ENCODE measurements at regions not wholly inside any gene's neighbourhood (a gene's known extent, or its start where the extent isn't known, plus 50 kb on each side); places are given as distances from the start of the nearest gene placed in this dataset.

- Histone ChIP-seq H3K27me3 (ENCODE audit: control insufficient read depth, insufficient read depth, low read length, poor library complexity, severe bottlenecking) (no peaks in the 10 kb centered on the region), H3K27ac (ENCODE audit: low read depth, low read length) (no peak overlapping the region), H3K4me1 (ENCODE audit: control insufficient read depth, insufficient read depth, low read length) (peaks cover 5% of the 10 kb centered on the region), H3K9ac (ENCODE audit: extremely low read depth, low read length, poor library complexity, severe bottlenecking) (no peak overlapping the region), H3K9me3 (ENCODE audit: control insufficient read depth, low read length) (no peaks in the 10 kb centered on the region), H3K36me3 (ENCODE audit: control insufficient read depth, insufficient read depth, low read length) (no peaks in the 10 kb centered on the region), H3K4me3 (ENCODE audit: low read length) (no peak overlapping the region)
- no peaks in the 10 kb centered on the region for H3K9me3 Mint-ChIP-seq
- no peak for TF ChIP-seq CTCF (conservative IDR thresholded peaks at IDR 0.05)
- H3K27me3 Mint-ChIP-seq (ENCODE audit: insufficient read depth): no peaks in the 10 kb centered on the region
- 92 to 94% methylated on average over 2 to 5 of the region's 5 CpGs for WGBS, 2 experiments (ENCODE audit: insufficient coverage in 1 of 2, insufficient read length in 1 of 2)
- no peak overlapping the region for H3K4me3 Mint-ChIP-seq
- DNase-seq: no peak
- H3K27ac Mint-ChIP-seq: no peak overlapping the region
- H3K36me3 Mint-ChIP-seq (ENCODE audit: low read depth): no peaks in the 10 kb centered on the region
- H3K4me1 Mint-ChIP-seq: peaks cover 3% of the 10 kb centered on the region
These were observed 241.0 kb downstream of the PTPRC start for GRCh38 chr1:198879711-198880306.

GRCh38 chr1:198880397-198880796 is 241.6 kb downstream of the PTPRC start:
- Mint-ChIP-seq H3K9me3 (no peaks in the 10 kb centered on the region), H3K27ac (no peak overlapping the region), H3K4me1 (peaks cover 3% of the 10 kb centered on the region), H3K27me3 (ENCODE audit: insufficient read depth) (no peaks in the 10 kb centered on the region), H3K36me3 (ENCODE audit: low read depth) (no peaks in the 10 kb centered on the region), H3K4me3 (no peak overlapping the region)
- H3K4me3 ChIP-seq (ENCODE audit: low read length): no peak overlapping the region
- H3K9ac ChIP-seq (ENCODE audit: extremely low read depth, low read length, poor library complexity, severe bottlenecking): no peak overlapping the region
- no peaks in the 10 kb centered on the region for H3K27me3 ChIP-seq (ENCODE audit: control insufficient read depth, insufficient read depth, low read length, poor library complexity, severe bottlenecking)
- TF ChIP-seq CTCF (conservative IDR thresholded peaks at IDR 0.05): no peak
- H3K9me3 ChIP-seq (ENCODE audit: control insufficient read depth, low read length): no peaks in the 10 kb centered on the region
- H3K27ac ChIP-seq (ENCODE audit: low read depth, low read length): no peak overlapping the region
- 80 to 93% methylated on average over 1 to 2 of the region's 2 CpGs for WGBS, 2 experiments (ENCODE audit: insufficient coverage in 1 of 2, insufficient read length in 1 of 2)
- no peak for DNase-seq
- H3K36me3 ChIP-seq (ENCODE audit: control insufficient read depth, insufficient read depth, low read length): no peaks in the 10 kb centered on the region
- H3K4me1 ChIP-seq (ENCODE audit: control insufficient read depth, insufficient read depth, low read length): peaks cover 5% of the 10 kb centered on the region

GRCh38 chr1:198880818-198881597 is 242.2 kb downstream of the PTPRC start:
- no peak overlapping the region for H3K27ac ChIP-seq (ENCODE audit: low read depth, low read length)
- WGBS, 2 experiments (ENCODE audit: insufficient coverage in 1 of 2, insufficient read length in 1 of 2): 100% methylated on average over 4 of the region's 4 CpGs; no CpG with 5 or more reads in 1 of the 2 experiments
- no peak overlapping the region for H3K4me3 Mint-ChIP-seq

More at GRCh38 chr1:198880818-198881597, 242.2 kb downstream of the PTPRC start:
- no peaks in the 10 kb centered on the region for H3K9me3 ChIP-seq (ENCODE audit: control insufficient read depth, low read length)
- no peak overlapping the region for H3K9ac ChIP-seq (ENCODE audit: extremely low read depth, low read length, poor library complexity, severe bottlenecking)
- no peaks in the 10 kb centered on the region for H3K36me3 Mint-ChIP-seq (ENCODE audit: low read depth)
- no peaks in the 10 kb centered on the region for H3K36me3 ChIP-seq (ENCODE audit: control insufficient read depth, insufficient read depth, low read length)
- H3K27me3 ChIP-seq (ENCODE audit: control insufficient read depth, insufficient read depth, low read length, poor library complexity, severe bottlenecking): no peaks in the 10 kb centered on the region
- H3K9me3 Mint-ChIP-seq: no peaks in the 10 kb centered on the region
- peaks cover 5% of the 10 kb centered on the region for H3K4me1 ChIP-seq (ENCODE audit: control insufficient read depth, insufficient read depth, low read length)
- TF ChIP-seq CTCF (conservative IDR thresholded peaks at IDR 0.05): no peak
- no peak for DNase-seq
- H3K27me3 Mint-ChIP-seq (ENCODE audit: insufficient read depth): no peaks in the 10 kb centered on the region
- H3K27ac Mint-ChIP-seq: no peak overlapping the region
- H3K4me3 ChIP-seq (ENCODE audit: low read length): no peak overlapping the region
- H3K4me1 Mint-ChIP-seq: peaks cover 3% of the 10 kb centered on the region

All from endodermal cell (in vitro differentiated cells).